Tibial nerve (tissue), 4 donors: ENCODE measurements at regions not wholly inside any gene's neighbourhood (a gene's known extent, or its start where the extent isn't known, plus 50 kb on each side); places are given as distances from the start of the nearest gene placed in this dataset.
A peak's percentile ranks its signal among the peaks of the same experiment; 100 is the strongest.

ENCODE experiments used
- DNase-seq, 2 donors: peaks; one replicate each; pipeline ENCODE4 v3.0.0-alpha.2; 2019; ENCODE audit warnings: low spot score in 2 of 2
- H3K27ac ChIP-seq, 4 donors: fragments of 200-600 bp; sonication (generic) in 3 of 4; one replicate each; pipeline ENCODE4 v1.5.1; 2017 to 2019; ENCODE audit warnings: mild to moderate bottlenecking in 1 of 4
- H3K27me3 ChIP-seq, 2 donors: fragments of 200-600 bp; sonication (generic) in 1 of 2; one replicate each; pipeline versions ENCODE4 v1.5.1 to v1.6.0; 2017 to 2019
- H3K36me3 ChIP-seq, 3 donors: fragments of 200-600 bp; sonication (generic); one replicate each; pipeline ENCODE4 v1.5.1; 2018 to 2019
- H3K4me1 ChIP-seq, 4 donors: fragments of 200-600 bp; sonication (generic) in 3 of 4; one replicate each; pipeline ENCODE4 v1.5.1; 2017 to 2019
- H3K4me3 ChIP-seq, 4 donors: fragments of 200-600 bp; sonication (generic) in 3 of 4; one replicate each; pipeline ENCODE4 v1.5.1; 2017 to 2019; ENCODE audit warnings: mild to moderate bottlenecking in 1 of 4, moderate library complexity in 1 of 4
- H3K9me3 ChIP-seq, 4 donors: fragments of 200-600 bp; sonication (generic) in 3 of 4; one replicate each; pipeline ENCODE4 v1.5.1; 2017 to 2019
- CTCF ChIP-seq, 5 experiments: fragments of 200-600 bp in 3 of 5; fragments of 450-650 bp in 2 of 5; sonication (generic) in 3 of 5; IDR thresholded peaks; one replicate each; pipeline ENCODE4 v1.5.1; 2016 to 2019; ENCODE audit warnings: antibody characterized with exemption in 5 of 5, mild to moderate bottlenecking in 3 of 5, moderate library complexity in 2 of 5
- EP300 ChIP-seq, 2 donors: sonication (generic); formaldehyde crosslinking; IDR thresholded peaks; one replicate each; pipeline ENCODE4 v1.6.1; 2017; ENCODE audit warnings: antibody characterized with exemption in 2 of 2, mild to moderate bottlenecking in 1 of 2
- POLR2A ChIP-seq, 2 donors: fragments of 450-650 bp; IDR thresholded peaks; one replicate each; pipeline ENCODE4 v1.6.1; 2017; ENCODE audit warnings: antibody characterized with exemption in 2 of 2, mild to moderate bottlenecking in 2 of 2, moderate library complexity in 2 of 2
- WGBS, 2 donors: methylation state at CpG; one replicate each; pipeline ENCODE4 v1.1.5; 2018; 5-methylcytosine and 5-hydroxymethylcytosine counted together

DNA sequence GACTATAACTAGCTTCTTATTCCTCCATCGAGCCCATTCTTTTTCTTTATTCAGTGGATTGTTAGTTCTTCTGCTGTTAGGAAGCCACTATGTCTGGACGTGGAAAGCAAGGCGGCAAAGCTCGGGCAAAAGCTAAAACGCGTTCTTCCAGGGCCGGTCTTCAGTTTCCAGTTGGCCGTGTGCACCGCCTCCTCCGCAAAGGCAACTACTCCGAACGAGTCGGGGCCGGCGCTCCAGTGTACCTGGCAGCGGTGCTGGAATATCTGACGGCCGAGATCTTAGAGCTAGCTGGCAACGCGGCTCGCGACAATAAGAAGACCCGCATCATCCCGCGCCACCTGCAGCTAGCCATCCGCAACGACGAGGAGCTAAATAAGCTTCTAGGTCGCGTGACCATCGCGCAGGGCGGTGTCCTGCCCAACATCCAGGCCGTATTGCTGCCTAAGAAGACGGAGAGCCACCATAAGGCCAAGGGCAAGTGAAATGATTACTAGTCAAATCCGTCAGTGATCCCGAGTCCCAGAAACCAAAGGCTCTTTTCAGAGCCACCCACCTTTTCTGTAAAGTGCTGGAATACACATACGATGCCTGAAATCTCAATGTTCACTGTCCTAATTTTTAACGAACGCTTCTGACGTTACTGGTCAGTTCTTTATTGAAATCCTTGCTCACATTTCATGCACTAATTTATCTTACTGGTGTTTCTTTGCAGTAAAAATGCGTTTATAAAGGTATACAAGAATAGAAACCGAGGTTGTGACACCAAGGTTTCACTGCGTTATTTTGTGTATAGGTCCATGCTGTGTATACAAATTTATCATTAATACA is 129.9 kb downstream of the HFE start:
- DNase-seq: peak; percentile 52 to 70
- Histone ChIP-seq H3K9me3 (no peaks in the 10 kb centered on the region), H3K4me3 (peak overlapping the region; percentile 34 to 61 (median 45)), H3K36me3 (no peaks in the 10 kb centered on the region), H3K4me1 (peaks cover 0 to 24% (median 0%) of the 10 kb centered on the region in 4 donors), H3K27me3 (peaks cover 0 to 67% of the 10 kb centered on the region in 2 donors), H3K27ac (peak overlapping the region; percentile 56 to 94 (median 89))
- WGBS, 2 donors: 1% methylated on average over 44 of the region's 44 CpGs
- TF ChIP-seq POLR2A (IDR thresholded peaks at IDR 0.05): peak; percentile 58 to 69
- TF ChIP-seq EP300 (IDR thresholded peaks at IDR 0.05): peak; percentile 3 to 98
- peak; percentile 11 to 69 (median 24) for TF ChIP-seq CTCF (IDR thresholded peaks at IDR 0.05)

- DNase-seq: no peak
- Histone ChIP-seq H3K36me3 (no peaks in the 10 kb centered on the region), H3K4me1 (peaks cover 0 to 24% (median 0%) of the 10 kb centered on the region in 4 donors), H3K27me3 (peaks cover 0 to 71% of the 10 kb centered on the region in 2 donors), H3K9me3 (no peaks in the 10 kb centered on the region), H3K4me3 (peak overlapping the region; percentile 34 to 61 (median 45)), H3K27ac (peak overlapping the region; percentile 56 to 94 (median 89))
- TF ChIP-seq POLR2A (IDR thresholded peaks at IDR 0.05) (no peak), CTCF (IDR thresholded peaks at IDR 0.05) (no peak), EP300 (IDR thresholded peaks at IDR 0.05) (no peak)
- 8 to 11% methylated on average over 10 of the region's 10 CpGs for WGBS, 2 donors
Observed at GRCh38 chr6:26217714-26218075, 130.5 kb downstream of the HFE start.

DNA sequence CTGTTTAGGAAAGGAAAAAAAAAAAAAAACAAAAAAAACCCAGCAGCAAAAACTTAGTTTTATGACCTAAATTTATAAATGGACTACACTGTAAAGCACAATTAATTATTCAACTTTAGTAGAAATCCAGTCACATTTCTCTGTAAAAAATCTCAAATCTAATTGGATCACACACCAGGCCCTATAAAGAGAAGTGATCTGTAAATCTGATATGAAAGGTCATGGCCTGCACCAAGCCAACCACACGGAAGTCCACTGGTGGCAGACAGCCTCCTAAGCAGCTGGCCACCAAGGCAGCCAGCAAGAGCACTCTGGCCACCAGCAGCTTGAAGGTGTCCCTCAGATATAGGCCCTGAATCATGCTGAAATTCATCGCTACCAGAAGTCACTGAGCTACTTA is 131.6 kb downstream of the HFE start:
- TF ChIP-seq CTCF (IDR thresholded peaks at IDR 0.05): no peak
- TF ChIP-seq POLR2A (IDR thresholded peaks at IDR 0.05): no peak
- TF ChIP-seq EP300 (IDR thresholded peaks at IDR 0.05): no peak
- no peak overlapping the region for H3K4me3 ChIP-seq
- H3K27me3 ChIP-seq: peaks cover 0 to 79% of the 10 kb centered on the region in 2 donors
- no peaks in the 10 kb centered on the region for H3K36me3 ChIP-seq
- no peak for DNase-seq
- H3K9me3 ChIP-seq: no peaks in the 10 kb centered on the region
- 77 to 86% methylated on average over 2 of the region's 2 CpGs for WGBS, 2 donors
- H3K27ac ChIP-seq: no peak overlapping the region
- peaks cover 0 to 31% (median 0%) of the 10 kb centered on the region in 4 donors for H3K4me1 ChIP-seq

DNA sequence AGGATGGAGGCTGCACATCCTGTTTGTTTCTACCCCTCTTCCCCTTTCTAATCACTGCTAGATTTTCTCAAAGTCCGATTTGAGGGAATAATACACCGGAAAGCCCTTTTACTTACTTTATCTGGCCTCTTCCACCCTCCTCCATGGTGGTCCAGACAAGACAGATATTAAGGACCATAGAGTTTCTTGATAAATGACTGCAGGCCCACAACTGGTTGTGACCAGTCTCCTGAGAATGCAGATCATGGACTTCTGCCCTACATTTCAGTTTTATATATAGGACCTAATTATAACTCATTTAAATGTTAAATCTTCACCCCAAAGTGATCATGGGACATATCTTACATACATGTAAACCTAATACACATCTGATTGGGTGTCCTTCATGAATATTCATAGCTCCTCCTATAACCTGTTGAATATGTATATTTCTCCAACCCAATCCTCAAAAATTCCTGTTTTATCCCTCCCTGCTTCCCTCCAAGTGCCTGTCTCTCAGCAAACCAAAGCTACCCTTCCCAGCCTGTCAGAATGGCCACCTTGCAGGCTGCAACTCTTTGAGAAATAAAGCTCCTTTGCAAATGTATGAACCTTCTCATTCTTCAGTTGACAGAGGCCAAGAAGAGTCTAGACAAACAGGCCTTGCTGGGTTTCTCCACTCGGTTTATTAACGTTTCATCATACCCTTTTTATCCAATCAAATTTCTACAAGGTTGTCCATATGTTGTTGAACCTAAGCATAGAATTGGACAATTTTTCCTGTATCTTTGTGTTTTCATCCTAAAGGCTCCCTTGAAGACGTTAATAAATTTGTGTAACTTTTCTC is 133.1 kb downstream of the HFE start:
- WGBS, 2 donors: 79 to 83% methylated on average over 5 of the region's 5 CpGs
- no peak for DNase-seq
- H3K4me1 ChIP-seq: peaks cover 0 to 30% (median 0%) of the 10 kb centered on the region in 4 donors

More for the DNA sequence above, 133.1 kb downstream of the HFE start:
- H3K9me3 ChIP-seq: no peaks in the 10 kb centered on the region
- H3K27ac ChIP-seq: no peak overlapping the region
- TF ChIP-seq CTCF (IDR thresholded peaks at IDR 0.05) (no peak), EP300 (IDR thresholded peaks at IDR 0.05) (no peak), POLR2A (IDR thresholded peaks at IDR 0.05) (no peak)
- peaks cover 0 to 86% of the 10 kb centered on the region in 2 donors for H3K27me3 ChIP-seq
- H3K36me3 ChIP-seq: no peaks in the 10 kb centered on the region
- no peak overlapping the region for H3K4me3 ChIP-seq
